Tibial nerve (tissue), 4 donors: ENCODE measurements at regions not wholly inside any gene's neighbourhood (a gene's known extent, or its start where the extent isn't known, plus 50 kb on each side); places are given as distances from the start of the nearest gene placed in this dataset.

Experiments used
- DNase-seq, 2 donors: peaks; one replicate each; pipeline ENCODE4 v3.0.0-alpha.2; 2019; ENCODE audit warnings: low spot score in 2 of 2
- H3K27ac ChIP-seq, 4 donors: fragments of 200-600 bp; sonication (generic) in 3 of 4; one replicate each; pipeline ENCODE4 v1.5.1; 2017 to 2019; ENCODE audit warnings: mild to moderate bottlenecking in 1 of 4
- H3K27me3 ChIP-seq, 2 donors: fragments of 200-600 bp; sonication (generic) in 1 of 2; one replicate each; pipeline versions ENCODE4 v1.5.1 to v1.6.0; 2017 to 2019
- H3K36me3 ChIP-seq, 3 donors: fragments of 200-600 bp; sonication (generic); one replicate each; pipeline ENCODE4 v1.5.1; 2018 to 2019
- H3K4me1 ChIP-seq, 4 donors: fragments of 200-600 bp; sonication (generic) in 3 of 4; one replicate each; pipeline ENCODE4 v1.5.1; 2017 to 2019
- H3K4me3 ChIP-seq, 4 donors: fragments of 200-600 bp; sonication (generic) in 3 of 4; one replicate each; pipeline ENCODE4 v1.5.1; 2017 to 2019; ENCODE audit warnings: mild to moderate bottlenecking in 1 of 4, moderate library complexity in 1 of 4
- H3K9me3 ChIP-seq, 4 donors: fragments of 200-600 bp; sonication (generic) in 3 of 4; one replicate each; pipeline ENCODE4 v1.5.1; 2017 to 2019
- EP300 ChIP-seq, 2 donors: sonication (generic); formaldehyde crosslinking; IDR thresholded peaks; one replicate each; pipeline ENCODE4 v1.6.1; 2017; ENCODE audit warnings: antibody characterized with exemption in 2 of 2, mild to moderate bottlenecking in 1 of 2
- POLR2A ChIP-seq, 2 donors: fragments of 450-650 bp; IDR thresholded peaks; one replicate each; pipeline ENCODE4 v1.6.1; 2017; ENCODE audit warnings: antibody characterized with exemption in 2 of 2, mild to moderate bottlenecking in 2 of 2, moderate library complexity in 2 of 2
- WGBS, 2 donors: methylation state at CpG; one replicate each; pipeline ENCODE4 v1.1.5; 2018; 5-methylcytosine and 5-hydroxymethylcytosine counted together
- TF ChIP-seq, protein P1 (sequence below), 5 experiments: fragments of 200-600 bp in 3 of 5; fragments of 450-650 bp in 2 of 5; sonication (generic) in 3 of 5; IDR thresholded peaks; one replicate each; pipeline ENCODE4 v1.5.1; 2016 to 2019; ENCODE audit warnings: antibody characterized with exemption in 5 of 5, mild to moderate bottlenecking in 3 of 5, moderate library complexity in 2 of 5

DNA sequence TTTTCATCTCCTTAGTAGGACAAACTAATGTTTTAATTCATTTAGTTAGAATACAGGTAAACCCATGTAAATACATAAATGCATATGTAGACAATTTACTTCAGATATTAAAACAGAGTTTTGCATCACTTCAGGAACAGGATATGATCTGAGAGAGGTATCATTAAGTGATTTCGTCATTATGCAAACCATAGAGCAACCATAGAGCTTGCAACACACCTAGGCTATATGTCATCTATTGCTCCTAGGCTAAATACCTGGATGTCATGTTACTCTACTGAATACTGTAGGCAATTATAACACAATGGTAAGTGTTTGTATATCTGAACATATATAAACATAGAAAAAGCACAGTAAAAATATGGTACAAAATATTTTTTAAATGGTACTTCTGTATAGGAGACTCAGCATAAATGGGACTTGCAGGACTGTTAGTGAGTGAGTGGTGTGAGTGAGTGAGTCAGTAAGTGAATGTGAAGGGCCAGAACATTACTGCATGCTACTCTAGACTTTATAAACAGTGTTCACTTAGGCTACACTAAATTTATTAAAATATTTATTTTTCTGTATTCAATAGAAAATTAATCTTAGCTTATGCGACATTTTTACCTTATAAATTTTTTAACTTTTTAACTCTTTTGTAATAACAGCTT lies 1377.5 kb upstream of the CDH9 start:
- Histone ChIP-seq H3K27ac (no peak overlapping the region), H3K9me3 (peaks cover 0 to 7% (median 0%) of the 10 kb centered on the region in 4 donors), H3K27me3 (no peaks in the 10 kb centered on the region), H3K4me3 (no peak overlapping the region), H3K36me3 (no peaks in the 10 kb centered on the region), H3K4me1 (no peaks in the 10 kb centered on the region)
- DNase-seq: no peak
- TF ChIP-seq, protein P1, sequence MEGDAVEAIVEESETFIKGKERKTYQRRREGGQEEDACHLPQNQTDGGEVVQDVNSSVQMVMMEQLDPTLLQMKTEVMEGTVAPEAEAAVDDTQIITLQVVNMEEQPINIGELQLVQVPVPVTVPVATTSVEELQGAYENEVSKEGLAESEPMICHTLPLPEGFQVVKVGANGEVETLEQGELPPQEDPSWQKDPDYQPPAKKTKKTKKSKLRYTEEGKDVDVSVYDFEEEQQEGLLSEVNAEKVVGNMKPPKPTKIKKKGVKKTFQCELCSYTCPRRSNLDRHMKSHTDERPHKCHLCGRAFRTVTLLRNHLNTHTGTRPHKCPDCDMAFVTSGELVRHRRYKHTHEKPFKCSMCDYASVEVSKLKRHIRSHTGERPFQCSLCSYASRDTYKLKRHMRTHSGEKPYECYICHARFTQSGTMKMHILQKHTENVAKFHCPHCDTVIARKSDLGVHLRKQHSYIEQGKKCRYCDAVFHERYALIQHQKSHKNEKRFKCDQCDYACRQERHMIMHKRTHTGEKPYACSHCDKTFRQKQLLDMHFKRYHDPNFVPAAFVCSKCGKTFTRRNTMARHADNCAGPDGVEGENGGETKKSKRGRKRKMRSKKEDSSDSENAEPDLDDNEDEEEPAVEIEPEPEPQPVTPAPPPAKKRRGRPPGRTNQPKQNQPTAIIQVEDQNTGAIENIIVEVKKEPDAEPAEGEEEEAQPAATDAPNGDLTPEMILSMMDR (IDR thresholded peaks at IDR 0.05): no peak
- no peak for TF ChIP-seq EP300 (IDR thresholded peaks at IDR 0.05)
- no peak for TF ChIP-seq POLR2A (IDR thresholded peaks at IDR 0.05)
- WGBS, 2 donors: 92 to 94% methylated on average over 2 of the region's 2 CpGs

DNA sequence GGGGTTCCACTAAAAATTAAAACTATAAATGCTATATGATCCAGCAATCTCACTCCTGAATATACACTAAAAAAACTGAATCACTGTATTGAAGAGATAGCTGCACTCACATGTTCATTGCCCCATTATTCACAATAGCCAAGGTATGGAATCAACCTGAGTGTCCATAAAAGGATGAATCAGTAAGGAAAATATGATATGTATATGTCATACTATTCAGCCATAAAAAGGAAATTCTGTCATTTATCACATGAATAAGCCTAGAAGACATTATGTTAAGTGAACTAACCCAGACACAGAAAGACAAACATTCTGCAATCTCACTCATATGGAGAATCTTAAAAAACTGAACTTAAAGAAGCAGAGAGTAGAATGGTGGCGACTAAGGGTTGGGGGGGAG lies 1376.2 kb upstream of the CDH9 start:
- Histone ChIP-seq H3K4me1 (no peaks in the 10 kb centered on the region), H3K9me3 (peaks cover 0 to 7% (median 0%) of the 10 kb centered on the region in 4 donors), H3K36me3 (no peaks in the 10 kb centered on the region), H3K4me3 (no peak overlapping the region), H3K27ac (no peak overlapping the region), H3K27me3 (no peaks in the 10 kb centered on the region)
- no peak for TF ChIP-seq EP300 (IDR thresholded peaks at IDR 0.05)
- TF ChIP-seq, protein P1 (IDR thresholded peaks at IDR 0.05): no peak
- no peak for TF ChIP-seq POLR2A (IDR thresholded peaks at IDR 0.05)
- no peak for DNase-seq
- 93% methylated on average over 1 of the region's 1 CpG for WGBS, 2 donors

DNA sequence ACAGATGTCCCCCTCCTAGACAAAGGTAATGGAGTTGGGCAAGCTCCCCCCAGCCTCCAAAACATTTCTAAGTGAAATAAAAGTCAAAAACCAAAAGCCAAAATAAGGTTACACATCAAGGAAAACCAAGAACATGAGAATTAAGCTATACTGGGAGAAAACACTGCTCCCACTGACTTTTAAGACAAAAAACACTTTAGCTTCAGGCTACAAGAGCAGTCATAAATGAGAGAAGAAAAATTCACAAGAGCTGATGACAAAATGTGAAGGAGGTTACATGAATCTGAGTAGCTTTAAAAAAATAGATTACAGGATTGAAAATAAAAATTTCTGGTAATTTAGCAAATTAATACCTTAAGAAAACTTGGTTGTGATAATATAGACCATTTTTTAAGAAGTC lies 1370.3 kb upstream of the CDH9 start:
- Histone ChIP-seq H3K27ac (no peak overlapping the region), H3K36me3 (no peaks in the 10 kb centered on the region), H3K27me3 (no peaks in the 10 kb centered on the region), H3K4me3 (no peak overlapping the region), H3K4me1 (no peaks in the 10 kb centered on the region), H3K9me3 (peaks cover 0 to 3% (median 0%) of the 10 kb centered on the region in 4 donors)
- DNase-seq: no peak
- no peak for TF ChIP-seq EP300 (IDR thresholded peaks at IDR 0.05)
- TF ChIP-seq, protein P1 (IDR thresholded peaks at IDR 0.05): no peak
- no peak for TF ChIP-seq POLR2A (IDR thresholded peaks at IDR 0.05)

DNA sequence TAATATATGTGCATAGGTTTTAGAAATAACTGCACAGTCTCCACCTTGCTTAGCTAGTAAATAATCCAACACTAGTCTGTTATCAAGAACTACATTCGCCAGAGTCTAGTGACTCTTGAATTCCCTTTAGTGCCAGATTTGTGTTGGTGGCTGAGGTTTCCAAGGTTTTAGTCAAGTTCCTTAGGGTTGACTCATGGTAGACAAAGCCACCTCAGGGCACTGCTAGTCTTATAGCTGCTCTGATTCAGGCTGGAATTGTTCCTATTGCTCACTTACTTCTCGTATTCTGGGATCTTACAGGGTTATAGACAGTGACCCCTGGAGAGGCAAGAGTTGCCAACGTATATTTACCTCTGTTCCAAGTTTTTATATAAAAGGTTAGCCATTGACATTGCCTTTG lies 1369.8 kb upstream of the CDH9 start:
- H3K36me3 ChIP-seq: no peaks in the 10 kb centered on the region
- WGBS, 2 donors: 66 to 67% methylated on average over 3 of the region's 3 CpGs
- H3K9me3 ChIP-seq: peaks cover 0 to 3% (median 0%) of the 10 kb centered on the region in 4 donors
- no peaks in the 10 kb centered on the region for H3K4me1 ChIP-seq
- no peak for DNase-seq
- no peaks in the 10 kb centered on the region for H3K27me3 ChIP-seq
- no peak overlapping the region for H3K4me3 ChIP-seq
- TF ChIP-seq, protein P1 (IDR thresholded peaks at IDR 0.05): no peak
- TF ChIP-seq EP300 (IDR thresholded peaks at IDR 0.05) (no peak), POLR2A (IDR thresholded peaks at IDR 0.05) (no peak)
- H3K27ac ChIP-seq: peak overlapping the region in 1 of 4 donors; percentile 52

DNA sequence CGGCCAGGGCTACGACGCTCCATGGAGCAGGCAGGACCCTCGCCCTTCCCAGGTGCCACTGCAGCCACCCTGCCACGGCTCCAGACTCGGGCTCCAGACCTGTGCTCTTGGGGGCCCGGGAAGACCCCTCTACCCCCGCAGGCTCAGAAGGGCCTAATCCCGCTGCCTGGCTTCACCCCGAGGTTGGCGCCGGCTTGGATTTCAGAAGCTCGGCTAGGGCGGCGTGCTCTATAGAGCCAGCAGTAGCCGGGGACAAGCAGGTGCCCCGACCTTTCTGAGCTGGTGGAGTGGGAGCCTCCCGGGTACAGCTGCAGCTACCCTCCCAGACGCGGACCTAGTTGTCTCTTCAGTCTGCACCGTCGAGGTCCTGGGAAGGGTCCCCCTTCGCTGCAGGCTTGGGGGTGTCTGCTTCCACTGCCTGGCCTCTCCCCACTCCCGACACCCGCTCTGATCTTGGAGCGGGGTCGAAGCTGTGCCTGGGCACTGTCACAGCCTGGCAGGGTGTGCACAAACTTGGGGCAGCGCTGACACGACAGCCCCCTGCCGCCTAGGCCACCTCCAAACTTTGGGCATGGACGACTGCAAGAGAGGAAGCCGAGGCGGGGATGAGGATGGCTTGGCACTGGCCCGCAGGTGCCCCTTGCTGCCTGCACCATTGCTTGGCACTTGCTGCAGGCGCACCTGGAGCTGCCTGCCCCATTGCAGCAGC lies 1366.1 kb upstream of the CDH9 start:
- WGBS, 2 donors: 95 to 98% methylated on average over 19 to 26 of the region's 35 CpGs
- H3K27ac ChIP-seq: no peak overlapping the region
- no peaks in the 10 kb centered on the region for H3K27me3 ChIP-seq
- H3K9me3 ChIP-seq: peaks cover 0 to 3% (median 0%) of the 10 kb centered on the region in 4 donors
- peaks cover 0 to 10% (median 0%) of the 10 kb centered on the region in 4 donors for H3K4me1 ChIP-seq
- no peaks in the 10 kb centered on the region for H3K36me3 ChIP-seq
- H3K4me3 ChIP-seq: no peak overlapping the region
- TF ChIP-seq, protein P1 (IDR thresholded peaks at IDR 0.05): no peak
- no peak for TF ChIP-seq EP300 (IDR thresholded peaks at IDR 0.05)
- no peak for DNase-seq
